ENCODE measurements at regions not wholly inside any gene's neighbourhood (a gene's known extent, or its start where the extent isn't known, plus 50 kb on each side); places are given as distances from the start of the nearest gene placed in this dataset.

- TF ChIP-seq ZNF646 (CRISPR knock-in tag; IDR thresholded peaks at IDR 0.05): no peak
- no peak for TF ChIP-seq ARHGAP35 (CRISPR knock-in tag; IDR thresholded peaks at IDR 0.05; ENCODE audit: borderline replicate concordance)
- TF ChIP-seq ZNF770 (CRISPR knock-in tag; IDR thresholded peaks at IDR 0.05): no peak
- no peak for TF ChIP-seq KLF16 (CRISPR knock-in tag; IDR thresholded peaks at IDR 0.05)
- TF ChIP-seq MIER3 (CRISPR knock-in tag; IDR thresholded peaks at IDR 0.05; ENCODE audit: borderline replicate concordance): no peak
- no peak for TF ChIP-seq CCAR2 (optimal IDR thresholded peaks at IDR 0.05; ENCODE audit: low read depth, low read length)
Measured at GRCh38 chr9:107723015-107723414, 233.4 kb upstream of the KLF4 start (continued).

All from HepG2 (cell line).